AG04450 (cell line): ENCODE measurements at regions not wholly inside any gene's neighbourhood (a gene's known extent, or its start where the extent isn't known, plus 50 kb on each side); places are given as distances from the start of the nearest gene placed in this dataset.

Experiments
- CTCF ChIA-PET: fragments of 300-600, 350-600 bp; formaldehyde crosslinking; extraction: SDS; loops from one replicate; lab custom pipeline; 2022; ENCODE audit warnings: antibody characterized with exemption, inconsistent platforms; lab: Charles Lee
- POLR2A ChIA-PET: fragments of 350-600 bp; formaldehyde crosslinking; extraction: SDS; loops from one replicate; lab custom pipeline; 2021; ENCODE audit warnings: antibody characterized with exemption, inconsistent platforms; lab: Yijun Ruan, JAX
- DNase-seq: peaks from one replicate; pipeline ENCODE4 v3.0.0-alpha.2; 2011; ENCODE audit warnings: low read depth, low spot score
- H3K27ac ChIP-seq: one replicate; pipeline ENCODE4 v1.5.1; 2012; ENCODE audit warnings: low read depth, low read length, control low read depth
- H3K27me3 ChIP-seq: one replicate; pipeline ENCODE4 v1.6.0; 2012; ENCODE audit warnings: low read length; ENCODE audit not compliant: control insufficient read depth, insufficient read depth
- H3K4me3 ChIP-seq: 2 replicates; pipeline ENCODE4 v1.5.1; 2011; ENCODE audit warnings: mild to moderate bottlenecking, low read depth, low read length, control low read depth
- H3K9me3 ChIP-seq: 2 replicates; pipeline ENCODE4 v1.5.1; 2012; ENCODE audit warnings: low read length; ENCODE audit not compliant: control insufficient read depth, insufficient read depth
- CTCF ChIP-seq: IDR thresholded peaks from 2 replicates; pipeline ENCODE4 v1.5.1; 2011; ENCODE audit warnings: low read depth, low read length, control low read depth, inconsistent platforms

- Histone ChIP-seq H3K4me3 (no peak overlapping the region), H3K27ac (no peak overlapping the region), H3K27me3 (no peaks in the 10 kb centered on the region), H3K9me3 (no peaks in the 10 kb centered on the region; the same call in 1 of the 2 replicates)
- TF ChIP-seq CTCF, result no peak
- ChIA-PET CTCF (no interaction called here), POLR2A (no interaction called here)
- DNase-seq, result no peak
Measured at GRCh38 chr1:199098468-199098867, 459.6 kb downstream of the PTPRC start.

GRCh38 chr1:199101139-199101538 is 462.3 kb downstream of the PTPRC start:
- CTCF ChIA-PET, result interaction anchor here (0.6 kb wide), 1 partner anchor 303 kb away, joined by 3 read pairs; no protein-coding TSS in a partner anchor
- Histone ChIP-seq H3K9me3 (no peaks in the 10 kb centered on the region; the same call in 1 of the 2 replicates), H3K27me3 (no peaks in the 10 kb centered on the region), H3K4me3 (no peak overlapping the region), H3K27ac (no peak overlapping the region)
- POLR2A ChIA-PET, result no interaction called here
- TF ChIP-seq CTCF, result no peak
- DNase-seq, result no peak

GRCh38 chr1:199101635-199102034 is 462.8 kb downstream of the PTPRC start:
- ChIA-PET CTCF (no interaction called here), POLR2A (no interaction called here)
- H3K9me3 ChIP-seq, result no peaks in the 10 kb centered on the region; the same call in 1 of the 2 replicates
- TF ChIP-seq CTCF, result no peak
- H3K27me3 ChIP-seq, result no peaks in the 10 kb centered on the region
- DNase-seq, result no peak
- H3K4me3 ChIP-seq, result no peak overlapping the region
- H3K27ac ChIP-seq, result no peak overlapping the region

- Histone ChIP-seq H3K27me3 (no peaks in the 10 kb centered on the region), H3K9me3 (no peaks in the 10 kb centered on the region; the same call in 1 of the 2 replicates), H3K4me3 (no peak overlapping the region), H3K27ac (no peak overlapping the region)
- ChIA-PET POLR2A (no interaction called here), CTCF (no interaction called here)
- DNase-seq, result no peak
- TF ChIP-seq CTCF, result no peak
Measured at GRCh38 chr1:199102239-199102638, 463.4 kb downstream of the PTPRC start.

- ChIA-PET POLR2A (no interaction called here), CTCF (no interaction called here)
- no peak for TF ChIP-seq CTCF
- no peaks in the 10 kb centered on the region for H3K27me3 ChIP-seq
- DNase-seq, result no peak
- no peak overlapping the region for H3K27ac ChIP-seq
- H3K9me3 ChIP-seq, result no peaks in the 10 kb centered on the region
- no peak overlapping the region for H3K4me3 ChIP-seq
Measured at GRCh38 chr1:199109160-199109559, 470.3 kb downstream of the PTPRC start.
